ENCODE measurements at regions not wholly inside any gene's neighbourhood (a gene's known extent, or its start where the extent isn't known, plus 50 kb on each side); places are given as distances from the start of the nearest gene placed in this dataset.

DNA sequence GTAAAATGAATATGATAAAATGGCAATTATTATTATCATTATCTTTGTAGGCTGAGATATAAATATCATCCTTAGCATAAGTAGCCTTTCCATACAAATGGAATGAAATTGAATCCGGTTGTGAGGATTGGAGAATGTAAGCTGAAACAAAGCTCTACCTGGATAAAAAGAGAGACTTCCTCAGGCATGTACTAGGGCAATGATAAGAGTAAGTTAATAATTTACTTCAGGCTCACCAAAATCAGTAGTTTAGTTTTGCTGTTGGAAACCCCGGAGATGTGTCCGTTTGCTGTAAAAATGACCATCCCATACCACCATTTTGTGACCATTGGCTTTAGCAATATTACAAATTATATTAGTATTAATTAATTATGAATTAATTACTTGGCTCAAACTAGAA, 96.3 kb downstream of the C12orf75 start:
- intact Hi-C loops (cut with DNase I) = loop anchor here (10.0 kb wide), 1 partner anchor 798 kb away; no protein-coding TSS in a partner anchor
- TF ChIP-seq, protein P1, sequence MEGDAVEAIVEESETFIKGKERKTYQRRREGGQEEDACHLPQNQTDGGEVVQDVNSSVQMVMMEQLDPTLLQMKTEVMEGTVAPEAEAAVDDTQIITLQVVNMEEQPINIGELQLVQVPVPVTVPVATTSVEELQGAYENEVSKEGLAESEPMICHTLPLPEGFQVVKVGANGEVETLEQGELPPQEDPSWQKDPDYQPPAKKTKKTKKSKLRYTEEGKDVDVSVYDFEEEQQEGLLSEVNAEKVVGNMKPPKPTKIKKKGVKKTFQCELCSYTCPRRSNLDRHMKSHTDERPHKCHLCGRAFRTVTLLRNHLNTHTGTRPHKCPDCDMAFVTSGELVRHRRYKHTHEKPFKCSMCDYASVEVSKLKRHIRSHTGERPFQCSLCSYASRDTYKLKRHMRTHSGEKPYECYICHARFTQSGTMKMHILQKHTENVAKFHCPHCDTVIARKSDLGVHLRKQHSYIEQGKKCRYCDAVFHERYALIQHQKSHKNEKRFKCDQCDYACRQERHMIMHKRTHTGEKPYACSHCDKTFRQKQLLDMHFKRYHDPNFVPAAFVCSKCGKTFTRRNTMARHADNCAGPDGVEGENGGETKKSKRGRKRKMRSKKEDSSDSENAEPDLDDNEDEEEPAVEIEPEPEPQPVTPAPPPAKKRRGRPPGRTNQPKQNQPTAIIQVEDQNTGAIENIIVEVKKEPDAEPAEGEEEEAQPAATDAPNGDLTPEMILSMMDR (IDR thresholded peaks at IDR 0.05; ENCODE audit: borderline replicate concordance, extremely low read depth, insufficient read depth) = no peak
- no peak overlapping the region for H3K4me3 ChIP-seq (ENCODE audit: low read length in 3 of 3)
- no peak overlapping the region for H3K27ac ChIP-seq (ENCODE audit: low read depth in 2 of 2, low read length in 2 of 2)
- FAIRE-seq (no peak), DNase-seq (no peak)
- no peaks in the 10 kb centered on the region for H3K27me3 ChIP-seq (ENCODE audit: control insufficient read depth, insufficient read depth, low read length)
- no peaks in the 10 kb centered on the region for H3K9me3 ChIP-seq (ENCODE audit: control insufficient read depth in 2 of 3, insufficient read depth in 1 of 3, low read length in 3 of 3)
- no peak overlapping the region for H3K9ac ChIP-seq (ENCODE audit: low read length in 3 of 3)
- no peaks in the 10 kb centered on the region for H3K36me3 ChIP-seq (ENCODE audit: control insufficient read depth in 2 of 3, insufficient read depth in 3 of 3, low read length in 3 of 3)
- H3K4me1 ChIP-seq (ENCODE audit: control insufficient read depth in 2 of 3, insufficient read depth in 2 of 3, low read depth in 1 of 3, low read length in 3 of 3) = no peaks in the 10 kb centered on the region

DNA sequence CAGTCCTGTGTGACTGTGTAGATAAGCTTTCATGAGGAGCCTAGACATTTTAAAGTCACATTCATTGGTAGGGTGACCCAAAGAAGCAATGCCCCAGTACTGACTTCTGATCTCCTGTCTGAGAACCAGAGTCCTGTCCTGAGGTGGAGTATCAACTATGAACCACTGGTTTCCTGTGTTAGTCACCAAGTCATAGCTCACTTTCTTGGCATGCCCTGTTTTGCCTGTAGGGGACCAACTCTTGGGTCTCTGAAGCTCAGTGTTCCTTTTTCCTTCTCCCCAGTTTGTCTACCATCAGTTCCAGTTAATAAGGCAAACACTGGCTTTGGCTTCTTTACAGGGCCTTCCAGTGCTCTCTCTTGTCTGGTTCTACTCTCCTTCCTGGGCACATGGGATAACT, 97.4 kb downstream of the C12orf75 start:
- intact Hi-C loops (cut with DNase I) = loop anchor here (10.0 kb wide), 1 partner anchor 797 kb away; no protein-coding TSS in a partner anchor

DNA sequence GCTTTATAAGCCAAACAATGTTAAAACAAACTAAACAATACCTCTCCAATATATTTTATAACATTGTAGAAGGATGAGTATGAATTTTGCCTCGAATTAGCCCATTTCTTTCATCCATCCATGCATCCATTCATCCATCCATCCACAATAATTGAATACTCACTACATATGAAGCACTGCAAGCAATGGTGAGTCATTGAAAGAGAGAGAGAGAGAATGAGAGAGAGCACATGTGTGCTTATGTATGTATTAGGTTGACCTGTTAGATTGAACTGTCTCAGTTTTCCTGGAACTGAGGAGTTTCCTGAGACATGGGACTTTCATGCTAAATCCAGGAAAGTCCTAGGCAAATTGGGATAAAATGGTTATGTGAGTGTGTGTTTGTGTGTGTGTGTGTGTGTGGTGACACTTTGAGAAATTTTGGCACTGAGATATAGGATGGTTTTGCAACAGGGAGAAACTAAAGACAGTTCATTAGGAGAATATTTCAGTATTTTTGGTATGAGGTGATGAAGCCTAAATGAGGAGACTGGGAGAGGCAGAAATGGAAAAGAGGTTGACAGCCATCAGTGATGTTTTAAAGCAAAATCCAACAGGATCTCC, 98.4 kb downstream of the C12orf75 start:
- intact Hi-C loops (cut with DNase I) = loop anchor here (10.0 kb wide), 1 partner anchor 796 kb away; no protein-coding TSS in a partner anchor
- no peak for DNase-seq
- no peak overlapping the region for H3K4me3 ChIP-seq (ENCODE audit: low read length in 3 of 3)
- no peaks in the 10 kb centered on the region for H3K9me3 ChIP-seq (ENCODE audit: control insufficient read depth in 2 of 3, insufficient read depth in 1 of 3, low read length in 3 of 3)
- H3K9ac ChIP-seq (ENCODE audit: low read length in 3 of 3) = no peak overlapping the region
- no peak for FAIRE-seq
- H3K27me3 ChIP-seq (ENCODE audit: control insufficient read depth, insufficient read depth, low read length) = no peaks in the 10 kb centered on the region
- no peaks in the 10 kb centered on the region for H3K4me1 ChIP-seq (ENCODE audit: control insufficient read depth in 2 of 3, insufficient read depth in 2 of 3, low read depth in 1 of 3, low read length in 3 of 3)
- H3K27ac ChIP-seq (ENCODE audit: low read depth in 2 of 2, low read length in 2 of 2) = no peak overlapping the region
- TF ChIP-seq, protein P1 (IDR thresholded peaks at IDR 0.05; ENCODE audit: borderline replicate concordance, extremely low read depth, insufficient read depth) = no peak
- no peaks in the 10 kb centered on the region for H3K36me3 ChIP-seq (ENCODE audit: control insufficient read depth in 2 of 3, insufficient read depth in 3 of 3, low read length in 3 of 3)

More for the DNA sequence above, 97.4 kb downstream of the C12orf75 start:
- no peaks in the 10 kb centered on the region for H3K9me3 ChIP-seq (ENCODE audit: control insufficient read depth in 2 of 3, insufficient read depth in 1 of 3, low read length in 3 of 3)
- H3K36me3 ChIP-seq (ENCODE audit: control insufficient read depth in 2 of 3, insufficient read depth in 3 of 3, low read length in 3 of 3) = no peaks in the 10 kb centered on the region
- H3K4me1 ChIP-seq (ENCODE audit: control insufficient read depth in 2 of 3, insufficient read depth in 2 of 3, low read depth in 1 of 3, low read length in 3 of 3) = no peaks in the 10 kb centered on the region
- H3K4me3 ChIP-seq (ENCODE audit: low read length in 3 of 3) = no peak overlapping the region
- DNase-seq = no peak
- no peak overlapping the region for H3K9ac ChIP-seq (ENCODE audit: low read length in 3 of 3)
- H3K27ac ChIP-seq (ENCODE audit: low read depth in 2 of 2, low read length in 2 of 2) = no peak overlapping the region
- no peaks in the 10 kb centered on the region for H3K27me3 ChIP-seq (ENCODE audit: control insufficient read depth, insufficient read depth, low read length)
- TF ChIP-seq, protein P1 (IDR thresholded peaks at IDR 0.05; ENCODE audit: borderline replicate concordance, extremely low read depth, insufficient read depth) = no peak
- FAIRE-seq = no peak

Data from kidney (tissue), 13 donors.